ENCODE measurements at regions not wholly inside any gene's neighbourhood (a gene's known extent, or its start where the extent isn't known, plus 50 kb on each side); places are given as distances from the start of the nearest gene placed in this dataset.

GRCh38 chr2:106977717-106978116 is 91.8 kb upstream of the ST6GAL2 start:
- no peak for TF ChIP-seq EZH2 (IDR thresholded peaks at IDR 0.05; ENCODE audit: borderline replicate concordance, insufficient read depth, low read depth, low read length, poor library complexity, severe bottlenecking)
- TF ChIP-seq, protein P1, sequence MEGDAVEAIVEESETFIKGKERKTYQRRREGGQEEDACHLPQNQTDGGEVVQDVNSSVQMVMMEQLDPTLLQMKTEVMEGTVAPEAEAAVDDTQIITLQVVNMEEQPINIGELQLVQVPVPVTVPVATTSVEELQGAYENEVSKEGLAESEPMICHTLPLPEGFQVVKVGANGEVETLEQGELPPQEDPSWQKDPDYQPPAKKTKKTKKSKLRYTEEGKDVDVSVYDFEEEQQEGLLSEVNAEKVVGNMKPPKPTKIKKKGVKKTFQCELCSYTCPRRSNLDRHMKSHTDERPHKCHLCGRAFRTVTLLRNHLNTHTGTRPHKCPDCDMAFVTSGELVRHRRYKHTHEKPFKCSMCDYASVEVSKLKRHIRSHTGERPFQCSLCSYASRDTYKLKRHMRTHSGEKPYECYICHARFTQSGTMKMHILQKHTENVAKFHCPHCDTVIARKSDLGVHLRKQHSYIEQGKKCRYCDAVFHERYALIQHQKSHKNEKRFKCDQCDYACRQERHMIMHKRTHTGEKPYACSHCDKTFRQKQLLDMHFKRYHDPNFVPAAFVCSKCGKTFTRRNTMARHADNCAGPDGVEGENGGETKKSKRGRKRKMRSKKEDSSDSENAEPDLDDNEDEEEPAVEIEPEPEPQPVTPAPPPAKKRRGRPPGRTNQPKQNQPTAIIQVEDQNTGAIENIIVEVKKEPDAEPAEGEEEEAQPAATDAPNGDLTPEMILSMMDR (IDR thresholded peaks at IDR 0.05) = no peak

Data from B cell (primary cell).